ENCODE measurements at regions not wholly inside any gene's neighbourhood (a gene's known extent, or its start where the extent isn't known, plus 50 kb on each side); places are given as distances from the start of the nearest gene placed in this dataset.

- ChIA-PET POLR2A (no interaction called here), CTCF (interaction anchor here (0.6 kb wide), 1 partner anchor 429 kb away, joined by 9 read pairs; no protein-coding TSS in a partner anchor)
- Histone ChIP-seq H3K4me1 (ENCODE audit: control insufficient read depth, insufficient read depth, low read length) (no peaks in the 10 kb centered on the region), H3K36me3 (ENCODE audit: control insufficient read depth, insufficient read depth, low read length) (no peaks in the 10 kb centered on the region), H3K4me3 (ENCODE audit: low read depth in 2 of 2, low read length in 2 of 2) (no peak overlapping the region), H3K27ac (ENCODE audit: low read length) (no peak overlapping the region), H3K9me3 (ENCODE audit: control insufficient read depth, insufficient read depth, low read depth, low read length) (no peaks in the 10 kb centered on the region), H3K27me3 (ENCODE audit: control insufficient read depth, insufficient read depth, low read length) (no peaks in the 10 kb centered on the region)
- BruUV-seq (replicated peaks): no TSS peak
- ATAC-seq (no peak), DNase-seq (ENCODE audit: low read depth, low spot score) (no peak)
- TF ChIP-seq CTCF (IDR thresholded peaks at IDR 0.05) (no peak), POLR2AphosphoS5 (IDR thresholded peaks at IDR 0.05; ENCODE audit: low read depth, low read length) (no peak), SIN3A (IDR thresholded peaks at IDR 0.05; ENCODE audit: borderline replicate concordance, insufficient read depth, low read depth, low read length) (no peak), TCF7L2 (IDR thresholded peaks at IDR 0.05; ENCODE audit: low read depth, low read length) (no peak)
- TF ChIP-seq, protein P1, sequence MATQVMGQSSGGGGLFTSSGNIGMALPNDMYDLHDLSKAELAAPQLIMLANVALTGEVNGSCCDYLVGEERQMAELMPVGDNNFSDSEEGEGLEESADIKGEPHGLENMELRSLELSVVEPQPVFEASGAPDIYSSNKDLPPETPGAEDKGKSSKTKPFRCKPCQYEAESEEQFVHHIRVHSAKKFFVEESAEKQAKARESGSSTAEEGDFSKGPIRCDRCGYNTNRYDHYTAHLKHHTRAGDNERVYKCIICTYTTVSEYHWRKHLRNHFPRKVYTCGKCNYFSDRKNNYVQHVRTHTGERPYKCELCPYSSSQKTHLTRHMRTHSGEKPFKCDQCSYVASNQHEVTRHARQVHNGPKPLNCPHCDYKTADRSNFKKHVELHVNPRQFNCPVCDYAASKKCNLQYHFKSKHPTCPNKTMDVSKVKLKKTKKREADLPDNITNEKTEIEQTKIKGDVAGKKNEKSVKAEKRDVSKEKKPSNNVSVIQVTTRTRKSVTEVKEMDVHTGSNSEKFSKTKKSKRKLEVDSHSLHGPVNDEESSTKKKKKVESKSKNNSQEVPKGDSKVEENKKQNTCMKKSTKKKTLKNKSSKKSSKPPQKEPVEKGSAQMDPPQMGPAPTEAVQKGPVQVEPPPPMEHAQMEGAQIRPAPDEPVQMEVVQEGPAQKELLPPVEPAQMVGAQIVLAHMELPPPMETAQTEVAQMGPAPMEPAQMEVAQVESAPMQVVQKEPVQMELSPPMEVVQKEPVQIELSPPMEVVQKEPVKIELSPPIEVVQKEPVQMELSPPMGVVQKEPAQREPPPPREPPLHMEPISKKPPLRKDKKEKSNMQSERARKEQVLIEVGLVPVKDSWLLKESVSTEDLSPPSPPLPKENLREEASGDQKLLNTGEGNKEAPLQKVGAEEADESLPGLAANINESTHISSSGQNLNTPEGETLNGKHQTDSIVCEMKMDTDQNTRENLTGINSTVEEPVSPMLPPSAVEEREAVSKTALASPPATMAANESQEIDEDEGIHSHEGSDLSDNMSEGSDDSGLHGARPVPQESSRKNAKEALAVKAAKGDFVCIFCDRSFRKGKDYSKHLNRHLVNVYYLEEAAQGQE (IDR thresholded peaks at IDR 0.05; ENCODE audit: insufficient read depth in 1 of 2, low read depth in 2 of 2, low read length in 1 of 2): no peak
- intact Hi-C loops (cut with micrococcal nuclease; ENCODE audit: unreplicated experiment) (no loop called here), in situ Hi-C loops (cut with HindIII; ENCODE audit: low pct_unique_long_range_greater_than_20kb, low sequenced_read_pairs) (no loop called here)
These were observed 430.3 kb downstream of the TFAP2A start for GRCh38 chr6:9984607-9985006.

GRCh38 chr6:9983168-9983567, 431.7 kb downstream of the TFAP2A start:
- in situ Hi-C loops (cut with HindIII; ENCODE audit: low pct_unique_long_range_greater_than_20kb, low sequenced_read_pairs): no loop called here

More at GRCh38 chr6:9983168-9983567, 431.7 kb downstream of the TFAP2A start:
- ATAC-seq: no peak
- no peak for DNase-seq (ENCODE audit: low read depth, low spot score)
- TF ChIP-seq, protein P1 (IDR thresholded peaks at IDR 0.05; ENCODE audit: insufficient read depth in 1 of 2, low read depth in 2 of 2, low read length in 1 of 2): no peak
- TF ChIP-seq CTCF (IDR thresholded peaks at IDR 0.05): no peak
- TF ChIP-seq TCF7L2 (IDR thresholded peaks at IDR 0.05; ENCODE audit: low read depth, low read length): no peak
- no peak for TF ChIP-seq POLR2AphosphoS5 (IDR thresholded peaks at IDR 0.05; ENCODE audit: low read depth, low read length)
- no peak for TF ChIP-seq SIN3A (IDR thresholded peaks at IDR 0.05; ENCODE audit: borderline replicate concordance, insufficient read depth, low read depth, low read length)
- CTCF ChIA-PET: no interaction called here
- intact Hi-C loops (cut with micrococcal nuclease; ENCODE audit: unreplicated experiment): no loop called here
- no peaks in the 10 kb centered on the region for H3K4me1 ChIP-seq (ENCODE audit: control insufficient read depth, insufficient read depth, low read length)
- H3K27ac ChIP-seq (ENCODE audit: low read length): no peak overlapping the region
- POLR2A ChIA-PET: no interaction called here
- H3K9me3 ChIP-seq (ENCODE audit: control insufficient read depth, insufficient read depth, low read depth, low read length): no peaks in the 10 kb centered on the region
- BruUV-seq (replicated peaks): no TSS peak
- no peaks in the 10 kb centered on the region for H3K36me3 ChIP-seq (ENCODE audit: control insufficient read depth, insufficient read depth, low read length)
- H3K4me3 ChIP-seq (ENCODE audit: low read depth in 2 of 2, low read length in 2 of 2): no peak overlapping the region
- no peaks in the 10 kb centered on the region for H3K27me3 ChIP-seq (ENCODE audit: control insufficient read depth, insufficient read depth, low read length)

Data from Panc1 (cell line).